GM12892 (cell line): ENCODE measurements at regions not wholly inside any gene's neighbourhood (a gene's known extent, or its start where the extent isn't known, plus 50 kb on each side); places are given as distances from the start of the nearest gene placed in this dataset.

ENCODE experiments used
- POLR2A ChIP-seq: IDR thresholded peaks from 2 replicates; pipeline ENCODE4 v1.6.1; 2011; ENCODE audit warnings: low read depth, low read length, control low read depth
- POLR2AphosphoS5 ChIP-seq: IDR thresholded peaks from 2 replicates; pipeline ENCODE4 v1.6.1; 2011; ENCODE audit warnings: low read depth, low read length, control low read depth

GRCh38 chr20:40103420-40103819 is 585.6 kb downstream of the MAFB start:
- TF ChIP-seq POLR2A = no peak
- TF ChIP-seq POLR2AphosphoS5 = no peak
